MM.1S (cell line): ENCODE measurements at regions not wholly inside any gene's neighbourhood (a gene's known extent, or its start where the extent isn't known, plus 50 kb on each side); places are given as distances from the start of the nearest gene placed in this dataset.

ENCODE experiments used
- DNase-seq: peaks from one replicate; pipeline ENCODE4 v3.0.0-alpha.2; 2015
- H2AFZ ChIP-seq: fragments of 300-600 bp; sonication (generic); 2 replicates; pipeline ENCODE4 v1.6.0; 2016; ENCODE audit warnings: antibody characterized with exemption, low read length
- H3F3A ChIP-seq: fragments of 300-600 bp; sonication (generic); 2 replicates; pipeline ENCODE4 v1.6.1; 2016; ENCODE audit warnings: mild to moderate bottlenecking, antibody characterized with exemption, low read length, moderate library complexity, mixed read lengths; ENCODE audit not compliant: insufficient read depth
- H3K27ac ChIP-seq: fragments of 300-600 bp; sonication (generic); 2 replicates; pipeline ENCODE4 v1.5.1; 2016; ENCODE audit warnings: mild to moderate bottlenecking, low read length
- H3K27me3 ChIP-seq: fragments of 300-600 bp; sonication (generic); replicated peaks from 2 replicates; pipeline ENCODE4 v1.6.0; 2016; ENCODE audit warnings: low read length; ENCODE audit not compliant: insufficient read depth
- H3K36me3 ChIP-seq: fragments of 300-600 bp; sonication (generic); replicated peaks from 2 replicates; pipeline ENCODE4 v1.6.1; 2016; ENCODE audit warnings: mild to moderate bottlenecking, low read length, mixed read lengths; ENCODE audit not compliant: insufficient read depth
- H3K4me1 ChIP-seq: fragments of 300-600 bp; sonication (generic); 2 replicates; pipeline ENCODE4 v1.6.1; 2016; ENCODE audit warnings: low read length, mixed read lengths
- H3K4me2 ChIP-seq: fragments of 300-600 bp; sonication (generic); 2 replicates; pipeline ENCODE4 v1.6.0; 2016; ENCODE audit warnings: low read depth, low read length
- H3K4me3 ChIP-seq: fragments of 300-600 bp; sonication (generic); 2 replicates; pipeline ENCODE4 v1.5.1; 2016; ENCODE audit warnings: low read length, mixed read lengths
- H3K79me2 ChIP-seq: fragments of 300-600 bp; sonication (generic); 2 replicates; pipeline ENCODE4 v1.6.1; 2016; ENCODE audit warnings: mixed run types, low read length, mixed read lengths
- H3K9ac ChIP-seq: fragments of 300-600 bp; sonication (generic); 2 replicates; pipeline ENCODE4 v1.6.1; 2016; ENCODE audit warnings: low read length, mixed read lengths
- H3K9me2 ChIP-seq: fragments of 300-600 bp; sonication (generic); replicated peaks from 2 replicates; pipeline ENCODE4 v1.6.1; 2016; ENCODE audit warnings: mild to moderate bottlenecking, low read length, mixed read lengths; ENCODE audit not compliant: insufficient read depth
- H3K9me3 ChIP-seq: fragments of 300-600 bp; sonication (generic); replicated peaks from 2 replicates; pipeline ENCODE4 v1.6.1; 2016; ENCODE audit warnings: mild to moderate bottlenecking, low read length, mixed read lengths; ENCODE audit not compliant: insufficient read depth
- H4K20me1 ChIP-seq: fragments of 300-600 bp; sonication (generic); 2 replicates; pipeline ENCODE4 v1.6.1; 2016; ENCODE audit warnings: mild to moderate bottlenecking, low read length, moderate library complexity, mixed read lengths; ENCODE audit not compliant: insufficient read depth
- CTCF ChIP-seq: fragments of 300-600 bp; sonication (generic); IDR thresholded peaks from 2 replicates; pipeline ENCODE4 v1.5.1; 2016; ENCODE audit warnings: antibody characterized with exemption, low read length, mixed read lengths
- EZH2 ChIP-seq: fragments of 300-600 bp; sonication (generic); optimal IDR thresholded peaks from 2 replicates; pipeline ENCODE3; 2017; ENCODE audit warnings: low read depth, mild to moderate bottlenecking, antibody characterized with exemption, low read length, mixed read lengths
- EZH2phosphoT487 ChIP-seq: fragments of 300-600 bp; sonication (generic); IDR thresholded peaks from 2 replicates; pipeline ENCODE4 v1.6.1; 2018; ENCODE audit warnings: antibody characterized with exemption, low read length

GRCh38 chr3:154583086-154583634, 153.2 kb upstream of the GPR149 start:
- no peak overlapping the region for H3K4me2 ChIP-seq
- no peaks in the 10 kb centered on the region for H3K9me3 ChIP-seq
- H3K9ac ChIP-seq = no peak overlapping the region
- no peak overlapping the region for H3K4me3 ChIP-seq
- no peaks in the 10 kb centered on the region for H3F3A ChIP-seq
- H3K27ac ChIP-seq = no peak overlapping the region
- no peak for TF ChIP-seq EZH2
- TF ChIP-seq CTCF = no peak
- no peak for TF ChIP-seq EZH2phosphoT487
- no peak overlapping the region for H2AFZ ChIP-seq
- DNase-seq = no peak
- H3K36me3 ChIP-seq = no peaks in the 10 kb centered on the region
- H4K20me1 ChIP-seq = no peaks in the 10 kb centered on the region
- H3K79me2 ChIP-seq = no peaks in the 10 kb centered on the region
- H3K27me3 ChIP-seq = no peaks in the 10 kb centered on the region
- no peaks in the 10 kb centered on the region for H3K9me2 ChIP-seq
- H3K4me1 ChIP-seq = no peaks in the 10 kb centered on the region

- H3F3A ChIP-seq = no peaks in the 10 kb centered on the region
- no peaks in the 10 kb centered on the region for H3K4me1 ChIP-seq
- H3K27ac ChIP-seq = no peak overlapping the region
- H3K27me3 ChIP-seq = no peaks in the 10 kb centered on the region
- no peaks in the 10 kb centered on the region for H3K9me2 ChIP-seq
- H3K9me3 ChIP-seq = no peaks in the 10 kb centered on the region
- TF ChIP-seq CTCF (no peak), EZH2 (no peak), EZH2phosphoT487 (no peak)
- no peak overlapping the region for H3K9ac ChIP-seq
- H3K4me2 ChIP-seq = no peak overlapping the region
- DNase-seq = no peak
- H4K20me1 ChIP-seq = no peaks in the 10 kb centered on the region
- H3K36me3 ChIP-seq = no peaks in the 10 kb centered on the region
- no peak overlapping the region for H3K4me3 ChIP-seq
- no peaks in the 10 kb centered on the region for H3K79me2 ChIP-seq
- no peak overlapping the region for H2AFZ ChIP-seq
Measured at GRCh38 chr3:154582501-154582900, 152.5 kb upstream of the GPR149 start.

GRCh38 chr3:154571553-154572226, 141.7 kb upstream of the GPR149 start:
- no peak overlapping the region for H3K4me3 ChIP-seq
- no peaks in the 10 kb centered on the region for H3K27me3 ChIP-seq
- TF ChIP-seq CTCF (no peak), EZH2 (no peak), EZH2phosphoT487 (no peak)
- no peak overlapping the region for H3K27ac ChIP-seq
- H3F3A ChIP-seq = no peaks in the 10 kb centered on the region
- no peaks in the 10 kb centered on the region for H3K36me3 ChIP-seq
- H3K4me2 ChIP-seq = no peak overlapping the region
- no peaks in the 10 kb centered on the region for H4K20me1 ChIP-seq
- H3K4me1 ChIP-seq = no peaks in the 10 kb centered on the region
- H3K9me3 ChIP-seq = no peaks in the 10 kb centered on the region
- H2AFZ ChIP-seq = no peak overlapping the region
- H3K79me2 ChIP-seq = no peaks in the 10 kb centered on the region
- no peak overlapping the region for H3K9ac ChIP-seq
- H3K9me2 ChIP-seq = no peaks in the 10 kb centered on the region
- DNase-seq = no peak
